Osteoblast (primary cell): ENCODE measurements at regions not wholly inside any gene's neighbourhood (a gene's known extent, or its start where the extent isn't known, plus 50 kb on each side); places are given as distances from the start of the nearest gene placed in this dataset.

Experiments used
- DNase-seq: peaks from one replicate; pipeline ENCODE4 v3.0.0; 2011; ENCODE audit warnings: low spot score, mixed read lengths; ENCODE audit not compliant: insufficient read length; ENCODE audit errors: missing footprints
- H2AFZ ChIP-seq: 2 replicates; pipeline ENCODE4 v1.6.0; 2011; ENCODE audit warnings: mild to moderate bottlenecking, low read length
- H3K27ac ChIP-seq: 2 replicates; pipeline ENCODE4 v1.5.1; 2011; ENCODE audit warnings: mild to moderate bottlenecking, low read depth, low read length, moderate library complexity
- H3K27me3 ChIP-seq: 2 replicates; pipeline ENCODE4 v1.6.0; 2012; ENCODE audit warnings: mild to moderate bottlenecking, control low read depth, inconsistent platforms, low read length, moderate library complexity; ENCODE audit not compliant: insufficient read depth
- H3K36me3 ChIP-seq: 2 replicates; pipeline ENCODE4 v1.5.1; 2011; ENCODE audit warnings: mild to moderate bottlenecking, low read length, control low read depth, moderate library complexity; ENCODE audit not compliant: insufficient read depth
- H3K4me1 ChIP-seq: 2 replicates; pipeline ENCODE4 v1.5.1; 2011; ENCODE audit warnings: mild to moderate bottlenecking, low read length, control low read depth, moderate library complexity; ENCODE audit not compliant: insufficient read depth
- H3K4me2 ChIP-seq: 2 replicates; pipeline ENCODE4 v1.6.0; 2011; ENCODE audit warnings: mild to moderate bottlenecking, low read length; ENCODE audit not compliant: insufficient read depth
- H3K4me3 ChIP-seq: fragments of 200-600 bp; sonication (generic); 3 replicates; pipeline ENCODE4 v1.5.1; 2012; ENCODE audit warnings: mild to moderate bottlenecking, low read length, inconsistent platforms; ENCODE audit not compliant: insufficient read depth
- H3K79me2 ChIP-seq: 2 replicates; pipeline ENCODE4 v1.6.0; 2012; ENCODE audit warnings: mild to moderate bottlenecking, low read length, control low read depth, inconsistent platforms; ENCODE audit not compliant: insufficient read depth
- H3K9me3 ChIP-seq: 2 replicates; pipeline ENCODE4 v1.5.1; 2011; ENCODE audit warnings: low read depth, low read length, control low read depth
- H4K20me1 ChIP-seq: 2 replicates; pipeline ENCODE4 v1.6.0; 2012; ENCODE audit warnings: mild to moderate bottlenecking, low read length, control low read depth; ENCODE audit not compliant: insufficient read depth
- TF ChIP-seq, protein P1 (sequence below): IDR thresholded peaks from 2 replicates; pipeline ENCODE4 v1.5.1; 2011; ENCODE audit warnings: mild to moderate bottlenecking, low read depth, low read length, moderate library complexity; ENCODE audit errors: extremely low read depth

DNA sequence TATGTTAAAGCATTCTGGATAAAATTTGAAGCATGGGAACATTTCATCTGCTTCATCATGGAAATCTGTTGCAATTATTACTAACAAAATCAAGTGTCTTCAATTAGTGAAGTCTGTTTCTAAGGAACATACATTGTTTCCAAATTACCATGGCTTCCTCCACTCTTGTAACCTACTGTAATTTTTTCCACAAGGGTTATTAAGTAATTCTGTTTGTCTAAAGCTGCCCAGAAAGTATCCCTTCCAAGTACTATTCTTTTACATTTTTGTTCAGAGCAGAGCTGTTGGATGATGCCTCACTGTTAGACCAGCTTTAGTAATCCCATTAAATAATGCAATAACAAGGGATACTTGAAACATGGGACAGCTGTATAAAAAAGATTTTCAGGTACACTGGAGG, 483.5 kb upstream of the CD180 start:
- TF ChIP-seq, protein P1, sequence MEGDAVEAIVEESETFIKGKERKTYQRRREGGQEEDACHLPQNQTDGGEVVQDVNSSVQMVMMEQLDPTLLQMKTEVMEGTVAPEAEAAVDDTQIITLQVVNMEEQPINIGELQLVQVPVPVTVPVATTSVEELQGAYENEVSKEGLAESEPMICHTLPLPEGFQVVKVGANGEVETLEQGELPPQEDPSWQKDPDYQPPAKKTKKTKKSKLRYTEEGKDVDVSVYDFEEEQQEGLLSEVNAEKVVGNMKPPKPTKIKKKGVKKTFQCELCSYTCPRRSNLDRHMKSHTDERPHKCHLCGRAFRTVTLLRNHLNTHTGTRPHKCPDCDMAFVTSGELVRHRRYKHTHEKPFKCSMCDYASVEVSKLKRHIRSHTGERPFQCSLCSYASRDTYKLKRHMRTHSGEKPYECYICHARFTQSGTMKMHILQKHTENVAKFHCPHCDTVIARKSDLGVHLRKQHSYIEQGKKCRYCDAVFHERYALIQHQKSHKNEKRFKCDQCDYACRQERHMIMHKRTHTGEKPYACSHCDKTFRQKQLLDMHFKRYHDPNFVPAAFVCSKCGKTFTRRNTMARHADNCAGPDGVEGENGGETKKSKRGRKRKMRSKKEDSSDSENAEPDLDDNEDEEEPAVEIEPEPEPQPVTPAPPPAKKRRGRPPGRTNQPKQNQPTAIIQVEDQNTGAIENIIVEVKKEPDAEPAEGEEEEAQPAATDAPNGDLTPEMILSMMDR: no peak
- no peaks in the 10 kb centered on the region for H3K79me2 ChIP-seq
- no peak overlapping the region for H3K27ac ChIP-seq
- no peak overlapping the region for H3K4me3 ChIP-seq
- H3K4me1 ChIP-seq: no peaks in the 10 kb centered on the region
- no peaks in the 10 kb centered on the region for H3K36me3 ChIP-seq
- no peak for DNase-seq
- no peaks in the 10 kb centered on the region for H3K9me3 ChIP-seq
- no peaks in the 10 kb centered on the region for H4K20me1 ChIP-seq
- H2AFZ ChIP-seq: no peak overlapping the region
- no peak overlapping the region for H3K4me2 ChIP-seq
- no peaks in the 10 kb centered on the region for H3K27me3 ChIP-seq

GRCh38 chr5:67679184-67679841, 482.7 kb upstream of the CD180 start:
- no peaks in the 10 kb centered on the region for H3K9me3 ChIP-seq
- no peak overlapping the region for H3K4me2 ChIP-seq
- H4K20me1 ChIP-seq: no peaks in the 10 kb centered on the region
- no peak for DNase-seq
- no peaks in the 10 kb centered on the region for H3K36me3 ChIP-seq
- H3K4me3 ChIP-seq: no peak overlapping the region
- H3K27me3 ChIP-seq: no peaks in the 10 kb centered on the region
- no peaks in the 10 kb centered on the region for H3K4me1 ChIP-seq
- H3K27ac ChIP-seq: no peak overlapping the region
- TF ChIP-seq, protein P1: no peak
- no peaks in the 10 kb centered on the region for H3K79me2 ChIP-seq
- H2AFZ ChIP-seq: no peak overlapping the region

DNA sequence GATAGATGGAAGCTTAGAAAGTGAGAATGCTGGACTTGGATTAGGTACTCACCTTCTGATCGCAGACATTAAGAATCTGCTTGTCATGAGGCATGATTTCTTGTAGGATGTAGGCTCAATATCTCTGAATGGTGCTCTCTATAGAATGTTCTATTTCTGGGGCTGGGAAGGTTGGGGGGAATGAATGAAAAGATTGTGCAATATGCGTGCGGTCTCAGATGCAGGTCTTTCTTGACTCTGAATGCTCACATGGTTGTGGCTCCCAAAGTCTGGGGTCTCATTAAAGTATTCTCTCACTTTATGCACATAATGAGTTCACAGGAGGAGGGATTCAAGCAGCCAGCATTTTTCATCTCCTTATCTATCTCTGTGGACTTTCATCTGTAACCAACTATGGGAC, 482.0 kb upstream of the CD180 start:
- Histone ChIP-seq H3K79me2 (no peaks in the 10 kb centered on the region), H3K4me3 (no peak overlapping the region), H2AFZ (no peak overlapping the region), H3K27ac (no peak overlapping the region), H4K20me1 (no peaks in the 10 kb centered on the region), H3K9me3 (no peaks in the 10 kb centered on the region), H3K4me1 (no peaks in the 10 kb centered on the region), H3K4me2 (no peak overlapping the region), H3K36me3 (no peaks in the 10 kb centered on the region), H3K27me3 (no peaks in the 10 kb centered on the region)
- no peak for DNase-seq
- TF ChIP-seq, protein P1: no peak

DNA sequence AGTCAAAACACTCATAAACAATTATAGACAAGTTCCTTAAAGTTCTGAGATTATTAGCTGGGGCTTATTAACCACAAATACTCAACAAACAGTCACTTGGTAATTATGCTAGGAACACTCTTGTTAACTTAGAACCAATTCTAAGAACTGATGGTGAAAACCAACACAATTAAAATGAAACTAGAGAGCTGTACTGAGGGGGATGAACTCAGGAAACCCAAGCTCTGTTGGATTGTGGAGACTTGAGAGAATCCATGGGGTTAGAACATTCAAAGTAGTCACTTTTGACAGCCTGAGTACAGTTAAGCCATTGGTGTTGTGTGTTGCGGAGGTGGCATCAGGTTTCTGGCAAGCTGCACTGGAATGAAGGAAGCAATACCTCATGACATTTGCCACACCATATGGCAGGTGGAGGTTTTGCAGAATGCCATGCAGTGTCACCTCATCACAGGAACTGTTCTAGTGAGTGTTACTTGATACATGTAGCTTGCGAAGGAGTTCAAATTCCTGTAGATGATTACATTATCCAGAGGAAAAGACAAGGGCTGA, 480.9 kb upstream of the CD180 start:
- DNase-seq: no peak
- TF ChIP-seq, protein P1: no peak
- H3K4me1 ChIP-seq: peaks cover 3% of the 10 kb centered on the region
- no peak overlapping the region for H3K4me2 ChIP-seq
- no peaks in the 10 kb centered on the region for H3K36me3 ChIP-seq
- H2AFZ ChIP-seq: no peak overlapping the region
- no peaks in the 10 kb centered on the region for H3K9me3 ChIP-seq
- no peaks in the 10 kb centered on the region for H3K27me3 ChIP-seq
- no peak overlapping the region for H3K4me3 ChIP-seq
- H3K79me2 ChIP-seq: no peaks in the 10 kb centered on the region
- no peaks in the 10 kb centered on the region for H4K20me1 ChIP-seq
- H3K27ac ChIP-seq: no peak overlapping the region
